HepG2 (cell line): ENCODE measurements at regions not wholly inside any gene's neighbourhood (a gene's known extent, or its start where the extent isn't known, plus 50 kb on each side); places are given as distances from the start of the nearest gene placed in this dataset.

Source experiments
- ATAC-seq: fragments of 200-7000 bp; cut with Tn5 transposase; 3 replicates; pipeline ENCODE4 v1.9.1; 2020; ENCODE audit warnings: mild to moderate bottlenecking, moderate library complexity
- BruUV-seq: library from RNA; stranded (reverse); fragments of 400-500 nt; replicated peaks from 2 replicates; lab custom pipeline; 2021; lab: Mats Ljungman, UMichigan
- CTCF ChIA-PET: fragments of 300-600 bp; formaldehyde crosslinking; extraction: SDS; loops from one replicate; lab custom pipeline; 2021; ENCODE audit warnings: low total read pairs, inconsistent platforms, low intra/inter-chr PET ratio; lab: Yijun Ruan, JAX
- POLR2A ChIA-PET: fragments of 350-600 bp; sonication (Branson Sonifier 250); formaldehyde crosslinking; loops from one replicate; lab custom pipeline; 2020; ENCODE audit warnings: antibody characterized with exemption, inconsistent platforms; lab: Yijun Ruan, JAX
- DNase-seq: peaks from one replicate; pipeline ENCODE4 v3.0.0-alpha.2; 2015; ENCODE audit warnings: low spot score
- FAIRE-seq: peaks from 3 replicates; lab custom pipeline; 2011; peaks lifted over from hg19 to GRCh38; lab: Jason Lieb, UNC
- H2AFZ ChIP-seq: one replicate; pipeline ENCODE4 v1.6.1; 2011; ENCODE audit warnings: low read length, inconsistent platforms
- H3K27ac ChIP-seq: fragments of 300-600 bp; 3 replicates; pipeline ENCODE4 v1.8.0; 2011; ENCODE audit warnings: mixed run types, mild to moderate bottlenecking, mixed read lengths, low read length, inconsistent platforms; ENCODE audit not compliant: insufficient read depth; ENCODE audit errors: extremely low read length
- H3K27me3 ChIP-seq, 2 experiments: fragments of 200-600 bp in 1 of 2; 2 replicates in 1 of 2; 3 replicates in 1 of 2; pipeline versions ENCODE4 v1.6.0 to v1.8.0; 2011; ENCODE audit warnings: low read length in 2 of 2, mild to moderate bottlenecking in 2 of 2, moderate library complexity in 2 of 2, inconsistent platforms in 1 of 2; ENCODE audit not compliant: insufficient read depth in 2 of 2, control insufficient read depth in 1 of 2
- H3K36me3 ChIP-seq, 2 experiments: fragments of 200-600 bp in 1 of 2; replicated peaks in 1 of 2; 2 replicates in 1 of 2; 3 replicates in 1 of 2; pipeline versions ENCODE4 v1.5.1 to v1.8.0; 2011; ENCODE audit warnings: low read length in 2 of 2, inconsistent platforms in 1 of 2; ENCODE audit not compliant: insufficient read depth in 2 of 2, control insufficient read depth in 1 of 2
- H3K4me1 ChIP-seq: 2 replicates; pipeline ENCODE4 v1.5.1; 2012; ENCODE audit warnings: low read length, inconsistent platforms; ENCODE audit not compliant: insufficient read depth
- H3K4me2 ChIP-seq: 2 replicates; pipeline ENCODE4 v1.6.0; 2011; ENCODE audit warnings: low read depth, low read length, inconsistent platforms
- H3K4me3 ChIP-seq, 3 experiments: fragments of 200-600 bp in 1 of 3; sonication (generic), shearing (Covaris generic) in 1 of 3; replicated peaks in 1 of 3; 2 replicates each; pipeline ENCODE4 v1.5.1; 2011 to 2016; ENCODE audit warnings: low read length in 3 of 3, inconsistent platforms in 2 of 3, low read depth in 2 of 3, mild to moderate bottlenecking in 2 of 3, control low read depth in 1 of 3, mixed read lengths in 1 of 3; ENCODE audit not compliant: insufficient read depth in 1 of 3
- H3K79me2 ChIP-seq: one replicate; pipeline ENCODE4 v1.6.1; 2011; ENCODE audit warnings: low read length, inconsistent platforms; ENCODE audit not compliant: insufficient read depth
- H3K9ac ChIP-seq: 2 replicates; pipeline ENCODE4 v1.6.0; 2011; ENCODE audit warnings: mild to moderate bottlenecking, low read depth, low read length, inconsistent platforms; ENCODE audit not compliant: insufficient read depth
- H3K9me3 ChIP-seq: 2 replicates; pipeline ENCODE4 v1.5.1; 2012; ENCODE audit warnings: mild to moderate bottlenecking, low read length
- H4K20me1 ChIP-seq: 2 replicates; pipeline ENCODE4 v1.6.0; 2011; ENCODE audit warnings: inconsistent platforms, mild to moderate bottlenecking, low read length, moderate library complexity; ENCODE audit not compliant: insufficient read depth
- ATRX ChIP-seq: sonication (generic); formaldehyde crosslinking; IDR thresholded peaks from 2 replicates; pipeline ENCODE4 v1.4.0; 2020; ENCODE audit warnings: missing genetic modification reagents, borderline replicate concordance
- DBP ChIP-seq: sonication (generic); formaldehyde crosslinking; IDR thresholded peaks from 2 replicates; pipeline ENCODE4 v1.4.0; 2020; ENCODE audit warnings: missing genetic modification reagents; ENCODE audit errors: not compliant biosample characterization
- HNF4A ChIP-seq: sonication (generic); formaldehyde crosslinking; IDR thresholded peaks from 2 replicates; pipeline ENCODE4 v1.4.0; 2020; ENCODE audit warnings: missing genetic modification reagents
- MED8 ChIP-seq: sonication (generic); formaldehyde crosslinking; IDR thresholded peaks from 2 replicates; pipeline ENCODE4 v1.8.1; 2023; ENCODE audit warnings: mild to moderate bottlenecking, missing genetic modification reagents; ENCODE audit not compliant: insufficient replicate concordance
- RNF2 ChIP-seq: fragments of 450-650 bp; conservative IDR thresholded peaks from 2 replicates; pipeline ENCODE4 v1.6.1; 2016; ENCODE audit warnings: low read depth
- TBX3 ChIP-seq: fragments of 450-650 bp; IDR thresholded peaks from 2 replicates; pipeline ENCODE4 v1.6.1; 2017; ENCODE audit warnings: antibody characterized with exemption, mild to moderate bottlenecking, inconsistent platforms, borderline replicate concordance
- TCF7 ChIP-seq: sonication (generic); IDR thresholded peaks from 2 replicates; pipeline ENCODE4 v1.6.1; 2016; ENCODE audit warnings: antibody characterized with exemption, low read depth
- ZBTB37 ChIP-seq: sonication (generic); formaldehyde crosslinking; IDR thresholded peaks from 2 replicates; pipeline ENCODE4 v1.4.0; 2020; ENCODE audit warnings: mild to moderate bottlenecking, missing genetic modification reagents
- ZNF136 ChIP-seq: sonication (generic); formaldehyde crosslinking; IDR thresholded peaks from 2 replicates; pipeline ENCODE4 v1.8.1; 2022; ENCODE audit warnings: low read depth, mild to moderate bottlenecking, moderate library complexity, missing genetic modification reagents
- ZNF441 ChIP-seq: sonication (generic); formaldehyde crosslinking; IDR thresholded peaks from 2 replicates; pipeline ENCODE4 v1.7.0; 2021; ENCODE audit warnings: missing genetic modification reagents, borderline replicate concordance
- ZNF547 ChIP-seq: sonication (generic); formaldehyde crosslinking; IDR thresholded peaks from 2 replicates; pipeline ENCODE4 v1.5.1; 2020; ENCODE audit warnings: mild to moderate bottlenecking, missing genetic modification reagents
- ZNF563 ChIP-seq: sonication (generic); formaldehyde crosslinking; IDR thresholded peaks from 2 replicates; pipeline ENCODE4 v1.8.0; 2022; ENCODE audit warnings: mild to moderate bottlenecking, moderate library complexity, missing genetic modification reagents
- ZNF598 ChIP-seq: sonication (generic); formaldehyde crosslinking; IDR thresholded peaks from 2 replicates; pipeline ENCODE4 v1.5.1; 2020; ENCODE audit warnings: mild to moderate bottlenecking, missing genetic modification reagents, borderline replicate concordance
- WGBS: methylation state at CpG from one replicate; pipeline ENCODE4 v1.1.6; 2017; ENCODE audit warnings: low lambda C conversion rate; 5-methylcytosine and 5-hydroxymethylcytosine counted together
- in situ Hi-C: cut with HindIII; loops from 2 replicates; pipeline ENCODE4 v1.10.0; 2017; ENCODE audit warnings: low pct_unique_long_range_greater_than_20kb; ENCODE audit not compliant: extremely low pct_ligation_motif_present
- intact Hi-C: fragments of 100-400 bp; cut with micrococcal nuclease; formaldehyde crosslinking; loops from one replicate; pipeline ENCODE4 v1.10.0; 2022; ENCODE audit not compliant: unreplicated experiment
- TF ChIP-seq, protein P1 (sequence below): sonication (generic); formaldehyde crosslinking; IDR thresholded peaks from 2 replicates; pipeline ENCODE4 v1.4.0; 2020; ENCODE audit warnings: missing genetic modification reagents, mild to moderate bottlenecking, borderline replicate concordance
- TF ChIP-seq, protein P2 (sequence below): sonication (generic); formaldehyde crosslinking; IDR thresholded peaks from 2 replicates; pipeline ENCODE4 v1.4.0; 2020; ENCODE audit warnings: mild to moderate bottlenecking, low read depth, missing genetic modification reagents
- TF ChIP-seq, protein P3 (sequence below): sonication (generic); formaldehyde crosslinking; IDR thresholded peaks from 2 replicates; pipeline ENCODE4 v1.5.1; 2020; ENCODE audit warnings: missing genetic modification reagents, mild to moderate bottlenecking, borderline replicate concordance
- TF ChIP-seq, protein P4 (sequence below): sonication (generic); formaldehyde crosslinking; IDR thresholded peaks from 2 replicates; pipeline ENCODE4 v1.5.0; 2020; ENCODE audit warnings: missing genetic modification reagents, mild to moderate bottlenecking, borderline replicate concordance

GRCh38 chr7:10104292-10104691 is 869.4 kb upstream of the PHF14 start:
- no peaks in the 10 kb centered on the region for H3K36me3 ChIP-seq
- peaks cover 72% of the 10 kb centered on the region for H3K9me3 ChIP-seq
- DNase-seq (no peak), ATAC-seq (no peak), FAIRE-seq (no peak)
- no peaks in the 10 kb centered on the region for H3K4me1 ChIP-seq
- intact Hi-C loops, result no loop called here
- no peaks in the 10 kb centered on the region for H3K27me3 ChIP-seq
- H3K79me2 ChIP-seq, result no peaks in the 10 kb centered on the region
- WGBS, result 0% methylated on average over 3 of the region's 3 CpGs
- no peak overlapping the region for H3K4me3 ChIP-seq
- no peak overlapping the region for H2AFZ ChIP-seq
- no TSS peak for BruUV-seq
- POLR2A ChIA-PET, result no interaction called here
- H3K4me2 ChIP-seq, result no peak overlapping the region
- H3K9ac ChIP-seq, result no peak overlapping the region
- CTCF ChIA-PET, result no interaction called here
- in situ Hi-C loops, result no loop called here
- TF ChIP-seq ZNF563 (CRISPR knock-in tag) (no peak), MED8 (CRISPR knock-in tag) (no peak), TBX3 (no peak), TCF7 (no peak), HNF4A (CRISPR knock-in tag) (no peak), RNF2 (no peak), ZBTB37 (CRISPR knock-in tag) (no peak), ZNF598 (CRISPR knock-in tag) (no peak), ATRX (no peak), ZNF547 (no peak), ZNF136 (CRISPR knock-in tag) (no peak), DBP (CRISPR knock-in tag) (no peak), ZNF441 (CRISPR knock-in tag) (no peak)
- TF ChIP-seq, protein P1, sequence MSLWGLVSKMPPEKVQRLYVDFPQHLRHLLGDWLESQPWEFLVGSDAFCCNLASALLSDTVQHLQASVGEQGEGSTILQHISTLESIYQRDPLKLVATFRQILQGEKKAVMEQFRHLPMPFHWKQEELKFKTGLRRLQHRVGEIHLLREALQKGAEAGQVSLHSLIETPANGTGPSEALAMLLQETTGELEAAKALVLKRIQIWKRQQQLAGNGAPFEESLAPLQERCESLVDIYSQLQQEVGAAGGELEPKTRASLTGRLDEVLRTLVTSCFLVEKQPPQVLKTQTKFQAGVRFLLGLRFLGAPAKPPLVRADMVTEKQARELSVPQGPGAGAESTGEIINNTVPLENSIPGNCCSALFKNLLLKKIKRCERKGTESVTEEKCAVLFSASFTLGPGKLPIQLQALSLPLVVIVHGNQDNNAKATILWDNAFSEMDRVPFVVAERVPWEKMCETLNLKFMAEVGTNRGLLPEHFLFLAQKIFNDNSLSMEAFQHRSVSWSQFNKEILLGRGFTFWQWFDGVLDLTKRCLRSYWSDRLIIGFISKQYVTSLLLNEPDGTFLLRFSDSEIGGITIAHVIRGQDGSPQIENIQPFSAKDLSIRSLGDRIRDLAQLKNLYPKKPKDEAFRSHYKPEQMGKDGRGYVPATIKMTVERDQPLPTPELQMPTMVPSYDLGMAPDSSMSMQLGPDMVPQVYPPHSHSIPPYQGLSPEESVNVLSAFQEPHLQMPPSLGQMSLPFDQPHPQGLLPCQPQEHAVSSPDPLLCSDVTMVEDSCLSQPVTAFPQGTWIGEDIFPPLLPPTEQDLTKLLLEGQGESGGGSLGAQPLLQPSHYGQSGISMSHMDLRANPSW (CRISPR knock-in tag), result no peak
- TF ChIP-seq, protein P2, sequence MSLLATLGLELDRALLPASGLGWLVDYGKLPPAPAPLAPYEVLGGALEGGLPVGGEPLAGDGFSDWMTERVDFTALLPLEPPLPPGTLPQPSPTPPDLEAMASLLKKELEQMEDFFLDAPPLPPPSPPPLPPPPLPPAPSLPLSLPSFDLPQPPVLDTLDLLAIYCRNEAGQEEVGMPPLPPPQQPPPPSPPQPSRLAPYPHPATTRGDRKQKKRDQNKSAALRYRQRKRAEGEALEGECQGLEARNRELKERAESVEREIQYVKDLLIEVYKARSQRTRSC, result no peak
- TF ChIP-seq, protein P3, sequence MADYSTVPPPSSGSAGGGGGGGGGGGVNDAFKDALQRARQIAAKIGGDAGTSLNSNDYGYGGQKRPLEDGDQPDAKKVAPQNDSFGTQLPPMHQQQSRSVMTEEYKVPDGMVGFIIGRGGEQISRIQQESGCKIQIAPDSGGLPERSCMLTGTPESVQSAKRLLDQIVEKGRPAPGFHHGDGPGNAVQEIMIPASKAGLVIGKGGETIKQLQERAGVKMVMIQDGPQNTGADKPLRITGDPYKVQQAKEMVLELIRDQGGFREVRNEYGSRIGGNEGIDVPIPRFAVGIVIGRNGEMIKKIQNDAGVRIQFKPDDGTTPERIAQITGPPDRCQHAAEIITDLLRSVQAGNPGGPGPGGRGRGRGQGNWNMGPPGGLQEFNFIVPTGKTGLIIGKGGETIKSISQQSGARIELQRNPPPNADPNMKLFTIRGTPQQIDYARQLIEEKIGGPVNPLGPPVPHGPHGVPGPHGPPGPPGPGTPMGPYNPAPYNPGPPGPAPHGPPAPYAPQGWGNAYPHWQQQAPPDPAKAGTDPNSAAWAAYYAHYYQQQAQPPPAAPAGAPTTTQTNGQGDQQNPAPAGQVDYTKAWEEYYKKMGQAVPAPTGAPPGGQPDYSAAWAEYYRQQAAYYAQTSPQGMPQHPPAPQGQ (CRISPR knock-in tag), result no peak
- TF ChIP-seq, protein P4, sequence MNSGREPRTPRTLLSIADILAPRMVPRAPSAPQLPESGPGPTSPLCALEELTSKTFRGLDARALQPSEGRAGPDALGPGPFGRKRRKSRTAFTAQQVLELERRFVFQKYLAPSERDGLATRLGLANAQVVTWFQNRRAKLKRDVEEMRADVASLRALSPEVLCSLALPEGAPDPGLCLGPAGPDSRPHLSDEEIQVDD (CRISPR knock-in tag), result no peak
- no peak overlapping the region for H3K27ac ChIP-seq
- H4K20me1 ChIP-seq, result no peaks in the 10 kb centered on the region
